VCaP (cell line): ENCODE measurements at regions not wholly inside any gene's neighbourhood (a gene's known extent, or its start where the extent isn't known, plus 50 kb on each side); places are given as distances from the start of the nearest gene placed in this dataset.

Source experiments
- H3K27ac ChIP-seq: fragments of 450-650 bp; 2 replicates; pipeline ENCODE4 v1.5.1; 2017
- TF ChIP-seq, protein P1 (sequence below): fragments of 450-650 bp; conservative IDR thresholded peaks from 2 replicates; pipeline ENCODE4 v1.5.1; 2017; ENCODE audit warnings: mild to moderate bottlenecking, moderate library complexity

- H3K27ac ChIP-seq = peak overlapping the region; percentile 53
- TF ChIP-seq, protein P1, sequence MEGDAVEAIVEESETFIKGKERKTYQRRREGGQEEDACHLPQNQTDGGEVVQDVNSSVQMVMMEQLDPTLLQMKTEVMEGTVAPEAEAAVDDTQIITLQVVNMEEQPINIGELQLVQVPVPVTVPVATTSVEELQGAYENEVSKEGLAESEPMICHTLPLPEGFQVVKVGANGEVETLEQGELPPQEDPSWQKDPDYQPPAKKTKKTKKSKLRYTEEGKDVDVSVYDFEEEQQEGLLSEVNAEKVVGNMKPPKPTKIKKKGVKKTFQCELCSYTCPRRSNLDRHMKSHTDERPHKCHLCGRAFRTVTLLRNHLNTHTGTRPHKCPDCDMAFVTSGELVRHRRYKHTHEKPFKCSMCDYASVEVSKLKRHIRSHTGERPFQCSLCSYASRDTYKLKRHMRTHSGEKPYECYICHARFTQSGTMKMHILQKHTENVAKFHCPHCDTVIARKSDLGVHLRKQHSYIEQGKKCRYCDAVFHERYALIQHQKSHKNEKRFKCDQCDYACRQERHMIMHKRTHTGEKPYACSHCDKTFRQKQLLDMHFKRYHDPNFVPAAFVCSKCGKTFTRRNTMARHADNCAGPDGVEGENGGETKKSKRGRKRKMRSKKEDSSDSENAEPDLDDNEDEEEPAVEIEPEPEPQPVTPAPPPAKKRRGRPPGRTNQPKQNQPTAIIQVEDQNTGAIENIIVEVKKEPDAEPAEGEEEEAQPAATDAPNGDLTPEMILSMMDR = no peak
Measured at GRCh38 chr15:38876211-38876610, 311.6 kb upstream of the RASGRP1 start.

DNA sequence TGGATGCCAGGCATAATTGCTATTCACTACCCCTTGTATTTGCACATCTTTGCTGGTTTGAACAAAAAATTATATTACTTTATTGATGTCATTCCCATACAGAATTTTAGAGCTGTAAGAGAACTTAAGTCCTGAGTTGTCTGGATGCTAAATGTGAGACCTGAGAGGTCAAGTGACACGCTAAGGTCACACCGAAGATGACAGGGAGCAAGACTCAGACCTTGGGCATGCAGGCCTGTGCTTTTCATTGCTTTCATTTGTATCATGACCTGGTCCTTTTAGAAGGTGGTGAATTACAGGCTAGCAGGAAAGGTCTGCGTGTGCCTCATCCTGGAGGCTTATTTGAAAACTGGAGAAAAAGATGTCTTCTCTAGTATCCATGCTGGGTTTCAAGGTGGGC, 312.0 kb upstream of the RASGRP1 start:
- peak overlapping the region; percentile 53 for H3K27ac ChIP-seq
- TF ChIP-seq, protein P1 = no peak

GRCh38 chr15:38877471-38877870, 312.9 kb upstream of the RASGRP1 start:
- TF ChIP-seq, protein P1 = no peak
- H3K27ac ChIP-seq = peak overlapping the region; percentile 53

DNA sequence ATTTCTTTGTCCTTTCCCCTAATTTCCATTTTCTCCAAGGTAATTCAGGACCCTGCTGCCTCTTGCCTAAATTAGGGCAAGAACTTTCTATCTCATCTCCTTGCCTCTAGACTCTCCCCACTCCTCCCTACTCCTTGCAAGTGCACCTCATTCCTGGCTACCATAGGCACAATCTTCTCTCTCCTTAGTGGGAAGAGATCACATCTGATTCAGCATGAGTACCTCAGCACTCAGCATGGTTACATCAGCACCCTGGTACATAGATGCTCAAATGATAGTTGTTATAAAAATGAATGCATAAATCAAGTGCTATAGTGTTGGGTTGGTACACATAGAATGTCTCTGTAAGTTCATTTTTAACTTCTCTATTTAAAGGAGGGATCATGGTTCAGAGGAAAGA, 313.4 kb upstream of the RASGRP1 start:
- TF ChIP-seq, protein P1 = no peak
- peak overlapping the region; percentile 53 for H3K27ac ChIP-seq

DNA sequence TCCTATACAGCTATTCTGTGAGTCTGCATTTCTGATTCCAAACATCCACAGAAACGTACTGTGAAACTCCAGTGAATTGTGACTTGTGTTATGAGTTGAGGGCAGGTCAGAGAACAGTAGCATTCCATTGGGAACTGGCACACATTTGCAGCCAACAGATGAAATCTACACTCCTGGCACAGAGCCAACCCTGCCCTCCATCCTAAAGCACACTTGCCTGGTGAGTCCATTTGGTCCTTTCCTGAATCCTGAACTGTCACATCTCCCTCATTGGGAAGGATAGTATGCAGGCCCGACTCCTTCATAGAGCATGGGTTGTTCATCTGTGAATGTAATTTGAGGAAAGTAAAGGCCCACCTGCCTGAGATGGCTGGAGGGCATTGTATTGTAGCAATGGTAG, 314.3 kb upstream of the RASGRP1 start:
- H3K27ac ChIP-seq = peak overlapping the region; percentile 53
- TF ChIP-seq, protein P1 = no peak

- TF ChIP-seq, protein P1 = no peak
Measured at GRCh38 chr15:38879909-38880471, 315.4 kb upstream of the RASGRP1 start.

GRCh38 chr15:38882221-38882620, 317.6 kb upstream of the RASGRP1 start:
- TF ChIP-seq, protein P1 = no peak
- H3K27ac ChIP-seq = no peak overlapping the region

More at GRCh38 chr15:38879909-38880471, 315.4 kb upstream of the RASGRP1 start:
- no peak overlapping the region for H3K27ac ChIP-seq
